ENCODE measurements at regions not wholly inside any gene's neighbourhood (a gene's known extent, or its start where the extent isn't known, plus 50 kb on each side); places are given as distances from the start of the nearest gene placed in this dataset.
"Not testable (repeated sequence)": the region's sequence is repeated elsewhere in the genome, so short reads cannot be mapped to it uniquely, and the experiment has no call there.

DNA sequence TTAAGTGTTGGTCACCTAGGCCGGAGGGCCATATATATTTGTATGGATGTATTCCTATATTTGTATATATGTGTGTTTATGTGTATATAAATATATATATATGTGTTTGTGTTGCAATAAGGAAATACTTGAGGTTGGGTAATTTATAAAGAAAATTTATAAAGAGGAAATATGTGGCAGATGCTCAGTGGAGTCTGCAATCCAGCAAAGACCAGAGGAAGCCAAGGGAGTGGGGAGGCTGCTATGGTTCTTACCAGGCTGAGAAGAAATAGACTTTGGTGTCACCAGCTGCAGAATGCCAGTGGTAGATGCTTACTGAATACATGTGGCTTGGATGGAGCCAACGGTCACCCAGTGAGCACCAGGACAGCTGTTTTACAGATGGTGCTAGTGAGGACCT, 97.4 kb upstream of the ELOVL5 start:
- FAIRE-seq: no peak

- no peak for FAIRE-seq
Observed at GRCh38 chr6:53441761-53442160, 93.0 kb upstream of the ELOVL5 start.

DNA sequence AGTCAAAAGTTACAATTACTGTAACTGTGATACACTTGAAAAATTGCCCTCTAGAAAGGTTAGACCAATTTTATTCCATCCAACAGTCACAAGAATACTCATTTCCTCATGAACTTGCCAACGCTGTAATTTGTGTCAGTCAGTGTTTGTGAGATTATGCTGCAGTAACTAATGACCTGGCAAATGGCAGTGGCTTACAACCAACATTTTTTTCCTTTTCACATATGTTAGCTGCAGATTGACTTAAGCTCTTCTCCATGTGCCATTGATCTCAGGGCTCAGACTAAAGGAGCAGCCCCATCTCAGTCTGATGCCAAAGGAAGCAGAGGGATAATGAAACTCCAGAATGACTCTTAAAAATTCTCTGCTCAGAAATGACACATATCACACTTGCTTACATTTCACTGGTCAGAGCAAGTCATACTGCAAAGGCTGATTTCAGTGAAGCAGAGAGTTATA, 92.3 kb upstream of the ELOVL5 start:
- FAIRE-seq: no peak

DNA sequence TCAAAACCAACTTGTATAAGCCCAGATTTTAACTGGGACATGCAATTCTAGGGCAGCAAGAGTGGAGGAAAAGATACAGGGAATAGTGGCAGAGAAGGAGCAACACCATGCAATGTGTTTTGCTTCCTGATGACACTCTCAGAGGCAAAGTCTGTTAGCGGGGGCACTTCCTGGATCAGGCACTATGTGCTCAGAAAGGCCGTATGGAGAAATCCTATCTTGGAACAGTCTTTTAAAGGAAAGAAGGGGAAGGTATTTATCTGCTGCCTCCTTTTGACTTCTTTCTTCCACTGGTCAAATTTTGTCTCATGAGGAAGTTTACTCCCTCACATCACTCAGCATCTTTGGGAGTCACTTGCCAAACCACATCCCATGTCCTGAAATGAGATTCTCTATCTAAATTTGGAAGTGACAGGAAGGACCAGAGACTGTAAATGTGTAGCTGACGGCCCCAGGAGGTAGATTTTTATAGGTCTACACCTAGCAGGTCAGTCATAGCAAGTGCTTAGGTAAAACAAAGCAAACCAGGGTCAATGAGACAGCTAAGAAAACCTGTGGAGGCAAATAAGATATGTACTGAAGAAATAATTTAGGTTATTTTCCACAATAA, 91.7 kb upstream of the ELOVL5 start:
- FAIRE-seq: no peak

DNA sequence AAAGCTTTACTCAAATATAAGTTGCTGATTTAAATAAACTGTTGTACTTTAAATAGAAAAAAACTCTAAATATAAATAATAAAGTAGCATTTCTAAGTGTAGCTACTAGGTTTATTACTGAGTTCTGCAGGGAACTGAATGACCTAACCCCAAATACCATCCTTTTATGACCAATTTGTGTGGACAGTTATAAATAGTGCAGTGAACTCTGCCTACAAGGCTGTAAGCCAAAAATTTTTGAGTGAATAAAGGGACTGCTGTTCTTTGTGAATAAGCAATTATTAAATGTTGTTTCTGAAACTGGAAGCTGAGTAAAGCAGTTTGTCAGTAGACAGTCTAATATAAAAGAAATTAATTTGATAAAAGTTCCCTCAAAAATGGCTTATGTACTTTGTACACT, 90.8 kb upstream of the ELOVL5 start:
- no peak for FAIRE-seq

DNA sequence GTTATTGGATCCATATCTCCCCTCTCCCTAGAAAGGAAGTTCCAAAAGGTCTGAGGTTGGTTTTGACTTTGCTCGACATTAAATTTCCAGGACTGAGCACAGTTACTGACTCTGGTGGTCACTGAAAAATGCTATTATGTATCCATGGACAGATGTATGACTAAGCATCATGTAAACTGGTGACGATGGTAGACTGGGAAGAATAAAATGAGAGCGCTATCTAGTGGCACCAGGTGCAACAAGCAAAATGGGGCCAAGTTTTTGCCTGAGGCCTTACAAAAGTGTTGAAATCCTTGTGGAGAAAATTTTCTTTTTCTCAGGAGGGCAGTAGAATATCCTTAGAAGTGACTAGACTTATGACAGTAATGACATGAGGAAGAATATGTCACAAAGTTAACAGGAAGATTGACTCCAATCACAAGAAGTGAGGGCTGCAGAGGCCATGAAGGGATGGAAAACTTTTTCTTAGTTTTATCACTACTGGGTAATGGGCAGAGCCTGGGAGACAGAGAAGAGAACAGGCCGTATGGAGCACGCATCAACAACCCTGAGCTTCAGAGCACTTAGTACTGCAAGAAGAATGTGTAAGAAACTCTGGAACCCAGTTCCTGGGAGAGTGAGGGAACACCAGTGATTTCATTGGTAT, 88.9 kb upstream of the ELOVL5 start:
- peak; percentile 72 for FAIRE-seq

- no peak for FAIRE-seq
Observed at GRCh38 chr6:53436526-53437303, 88.0 kb upstream of the ELOVL5 start.

- FAIRE-seq: no peak
Observed at GRCh38 chr6:53433951-53434285, 85.2 kb upstream of the ELOVL5 start.

GRCh38 chr6:53433261-53433950, 84.7 kb upstream of the ELOVL5 start:
- no peak for FAIRE-seq

GRCh38 chr6:53432318-53433161, 83.8 kb upstream of the ELOVL5 start:
- no peak for FAIRE-seq

- FAIRE-seq: no peak
Observed at GRCh38 chr6:53431704-53432103, 83.0 kb upstream of the ELOVL5 start.

DNA sequence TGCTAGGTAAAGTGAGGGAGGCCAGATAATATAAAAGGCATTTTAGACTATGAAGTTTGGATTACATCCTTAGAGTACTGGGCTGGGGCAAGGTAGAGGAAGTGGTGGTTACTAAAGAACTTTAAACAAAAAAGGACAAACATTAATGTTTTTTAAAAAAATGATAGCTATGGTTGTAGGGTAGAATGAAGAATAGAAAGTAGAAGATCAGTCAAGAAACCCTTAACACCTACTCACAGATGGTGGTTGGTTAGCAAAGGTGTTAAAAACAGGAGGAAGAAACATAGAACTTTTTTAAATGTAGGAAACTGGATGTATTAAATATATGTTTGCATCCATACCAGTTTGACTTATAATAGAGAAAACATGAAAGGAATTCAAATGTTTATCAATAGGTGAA, 80.7 kb upstream of the ELOVL5 start:
- FAIRE-seq: no peak

GRCh38 chr6:53428886-53429285, 80.1 kb upstream of the ELOVL5 start:
- FAIRE-seq: no peak

GRCh38 chr6:53426667-53427270, 78.0 kb upstream of the ELOVL5 start:
- FAIRE-seq: no peak

- FAIRE-seq: no peak
Observed at GRCh38 chr6:53426117-53426516, 77.4 kb upstream of the ELOVL5 start.

DNA sequence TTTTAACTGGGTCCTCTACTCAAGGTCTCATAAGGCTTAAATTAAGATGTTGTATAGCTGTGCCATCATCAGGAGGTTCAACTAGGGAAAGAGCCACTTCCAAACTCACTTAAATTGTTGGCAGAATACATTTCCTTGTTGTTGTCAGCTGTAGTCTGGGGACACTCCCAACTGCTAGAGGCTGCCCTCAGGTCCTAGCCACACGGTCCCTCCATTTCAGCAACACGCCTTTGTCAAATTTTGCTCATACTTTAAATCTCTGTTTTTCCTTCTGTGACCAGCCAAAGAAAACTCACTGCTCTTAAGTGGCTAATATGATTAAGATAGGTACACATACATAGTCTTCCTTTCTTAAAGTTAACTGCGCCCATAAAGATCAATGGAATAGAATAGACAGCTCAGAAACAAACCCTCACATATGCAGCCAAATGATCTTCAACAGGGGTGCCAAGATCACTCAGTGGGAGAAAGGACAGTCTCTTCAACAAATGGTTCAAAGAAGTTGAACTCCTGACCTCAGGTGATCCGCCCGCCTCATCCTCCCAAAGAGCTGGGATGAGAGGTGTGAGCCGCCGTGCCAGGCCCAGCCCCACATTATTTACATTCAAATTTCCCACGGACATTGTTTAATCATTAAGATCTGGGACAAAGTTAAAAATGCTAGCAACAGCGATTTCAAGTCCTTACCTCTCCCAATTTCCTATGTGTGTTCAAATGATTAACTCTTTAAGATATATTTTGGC, 76.4 kb upstream of the ELOVL5 start:
- no peak for FAIRE-seq

DNA sequence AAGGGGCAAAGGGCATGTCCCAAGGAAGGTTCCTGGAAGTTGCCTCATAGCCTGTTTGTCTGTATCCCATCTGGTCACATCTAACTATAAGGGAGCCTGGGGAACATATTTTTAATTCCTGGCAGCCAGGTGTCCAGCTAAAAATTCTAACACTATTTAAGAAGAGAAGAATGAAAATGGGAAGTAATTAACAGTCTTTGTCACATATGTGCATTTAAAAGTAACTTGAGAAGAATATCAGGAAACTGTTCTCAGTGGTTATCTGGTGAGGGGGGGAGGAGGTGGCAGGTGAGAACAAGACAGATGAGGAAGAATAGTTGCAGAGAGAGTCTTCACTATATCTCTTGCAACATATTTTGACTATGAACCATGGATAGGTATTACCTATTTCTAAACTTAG, 75.5 kb upstream of the ELOVL5 start:
- FAIRE-seq: no peak

DNA sequence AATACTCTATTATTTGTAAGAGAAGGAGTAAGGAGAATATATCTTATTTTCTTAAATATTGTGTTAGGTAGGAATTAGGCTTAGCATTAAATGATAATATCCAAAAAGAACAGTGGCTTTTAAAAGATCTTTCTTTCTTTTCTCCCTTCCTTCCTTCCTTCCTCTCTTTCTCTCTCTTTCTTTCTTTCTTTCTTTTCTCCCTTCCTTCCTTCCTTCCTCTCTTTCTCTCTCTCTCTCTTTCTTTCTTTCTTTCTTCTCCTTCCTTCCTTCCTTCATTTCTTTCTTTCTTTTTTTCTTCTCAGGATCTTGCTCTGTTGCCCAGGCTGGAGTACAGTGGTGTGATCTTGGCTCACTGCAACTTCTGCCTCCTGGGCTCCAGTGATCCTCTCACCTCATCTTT, 74.8 kb upstream of the ELOVL5 start:
- not testable (repeated sequence) for FAIRE-seq

DNA sequence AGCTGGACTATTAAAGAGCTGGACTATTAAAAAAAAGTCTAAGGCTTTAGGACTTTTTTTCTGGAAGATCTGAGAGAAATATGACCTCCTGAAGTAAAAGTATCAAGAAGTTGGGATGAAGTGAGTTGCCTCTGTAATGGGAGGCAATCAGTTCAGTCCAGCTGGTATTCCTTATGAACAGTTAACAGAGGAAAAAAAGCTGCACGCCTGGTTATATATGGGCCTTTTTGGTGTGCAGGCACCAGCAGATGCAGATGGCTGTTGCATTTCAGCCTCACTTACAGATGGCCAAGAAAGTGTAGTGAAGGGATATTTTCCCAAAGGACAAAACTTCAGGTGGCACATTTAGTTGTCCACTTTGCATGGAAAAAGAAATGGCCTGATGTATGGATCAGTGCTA, 70.3 kb upstream of the ELOVL5 start:
- no peak for FAIRE-seq

DNA sequence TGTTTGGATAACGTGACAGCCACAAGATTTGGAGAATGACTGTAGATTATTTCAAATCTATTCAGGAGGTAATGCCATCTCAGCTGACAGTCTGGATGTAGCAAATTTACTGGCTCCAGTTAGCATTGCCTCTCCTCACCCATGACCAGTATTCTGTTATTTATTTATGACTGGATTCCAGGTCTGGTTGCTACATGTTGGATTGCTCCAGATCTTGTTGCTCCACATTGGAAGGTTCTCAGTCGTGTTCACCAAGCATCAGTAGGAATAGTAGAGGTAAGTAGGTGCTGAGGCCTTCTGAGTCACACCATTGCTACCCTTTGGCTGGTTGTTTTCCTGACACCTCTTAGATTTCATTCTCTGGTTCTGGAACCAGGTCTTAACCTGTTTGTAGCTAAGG, 69.5 kb upstream of the ELOVL5 start:
- no peak for FAIRE-seq

GRCh38 chr6:53417141-53417540, 68.4 kb upstream of the ELOVL5 start:
- no peak for FAIRE-seq

GRCh38 chr6:53413326-53413725, 64.6 kb upstream of the ELOVL5 start:
- no peak for FAIRE-seq
